Spleen (tissue), 11 donors: ENCODE measurements at regions not wholly inside any gene's neighbourhood (a gene's known extent, or its start where the extent isn't known, plus 50 kb on each side); places are given as distances from the start of the nearest gene placed in this dataset.

Experiments
- DNase-seq: peaks from one replicate; pipeline ENCODE4 v3.0.0-alpha.2; 2020
- H3K27ac ChIP-seq, 8 donors: fragments of 200-600 bp; sonication (generic) in 7 of 8; 1 replicate in 4 of 8; 2 replicates in 4 of 8; pipeline versions ENCODE4 v1.5.0 to v1.8.0; 2016 to 2021; ENCODE audit warnings: inconsistent platforms in 4 of 8, mild to moderate bottlenecking in 4 of 8, moderate library complexity in 1 of 8
- H3K27me3 ChIP-seq, 7 donors: fragments of 200-600 bp; sonication (generic) in 6 of 7; replicated peaks in 1 of 7; 1 replicate in 4 of 7; 2 replicates in 3 of 7; pipeline versions ENCODE4 v1.5.0 to v1.8.0; 2016 to 2021; ENCODE audit warnings: inconsistent platforms in 3 of 7, mild to moderate bottlenecking in 1 of 7
- H3K36me3 ChIP-seq, 6 donors: fragments of 200-600 bp; sonication (generic) in 5 of 6; 1 replicate in 4 of 6; 2 replicates in 2 of 6; pipeline versions ENCODE4 v1.5.0 to v1.8.0; 2016 to 2021; ENCODE audit warnings: inconsistent platforms in 2 of 6
- H3K4me1 ChIP-seq, 6 donors: fragments of 200-600 bp; sonication (generic) in 5 of 6; 1 replicate in 3 of 6; 2 replicates in 3 of 6; pipeline versions ENCODE4 v1.5.0 to v1.8.0; 2016 to 2021; ENCODE audit warnings: inconsistent platforms in 3 of 6
- H3K4me3 ChIP-seq, 8 donors: fragments of 200-600 bp; sonication (generic) in 7 of 8; 1 replicate in 4 of 8; 2 replicates in 4 of 8; pipeline versions ENCODE4 v1.5.0 to v1.8.0; 2016 to 2021; ENCODE audit warnings: inconsistent platforms in 4 of 8, mild to moderate bottlenecking in 4 of 8, moderate library complexity in 2 of 8
- H3K9me3 ChIP-seq, 8 donors: fragments of 200-600 bp; sonication (generic) in 7 of 8; 1 replicate in 4 of 8; 2 replicates in 4 of 8; pipeline versions ENCODE4 v1.5.0 to v1.8.0; 2016 to 2021; ENCODE audit warnings: inconsistent platforms in 4 of 8
- CTCF ChIP-seq, 11 experiments: fragments of 200-600 bp in 7 of 11; fragments of 450-650 bp in 4 of 11; sonication (generic) in 4 of 11; IDR thresholded peaks in 8 of 11; conservative IDR thresholded peaks in 3 of 11; 1 replicate in 7 of 11; 2 replicates in 4 of 11; pipeline versions ENCODE4 v1.4.0 to v1.8.0; 2016 to 2021; ENCODE audit warnings: antibody characterized with exemption in 11 of 11, inconsistent platforms in 4 of 11, mild to moderate bottlenecking in 1 of 11
- POLR2A ChIP-seq, 3 donors: fragments of 450-650 bp; IDR thresholded peaks; one replicate each; pipeline ENCODE4 v1.5.1; 2017; ENCODE audit warnings: antibody characterized with exemption in 3 of 3, mild to moderate bottlenecking in 1 of 3
- POLR2AphosphoS5 ChIP-seq, 3 donors: sonication (generic); formaldehyde crosslinking; IDR thresholded peaks; one replicate each; pipeline ENCODE4 v1.5.1; 2017; ENCODE audit warnings: antibody characterized with exemption in 3 of 3
- WGBS, 5 donors: extraction: QIAGEN DNeasy Blood & Tissue Kit in 3 of 5; methylation state at CpG; one replicate each; pipeline versions ENCODE4 v1.1.5 to v1.1.7; 2013 to 2018; 5-methylcytosine and 5-hydroxymethylcytosine counted together
- intact Hi-C: fragments of 100-400 bp; cut with DNase I; formaldehyde crosslinking; loops from one replicate; pipeline ENCODE4 v1.15.0; 2023; ENCODE audit warnings: low total_unique reads
- donor health status: healthy with polysubstance abuse.
- donor health status: DM: no; HTN: no; CAD: no; lungs with moderate emphysema.
- donor health status: DM: no; HTN: no; CAD: no.
- donor health status: Bipolar disorder and iron deficiency.
- donor health status: healthy.
- donor health status: DM: no; HTN: no; CAD: no.
- donor health status: DM: yes; HTN: yes; CAD: no.

GRCh38 chr22:25492162-25492561 is 72.3 kb upstream of the GRK3 start:
- H3K27ac ChIP-seq = no peak overlapping the region
- DNase-seq = no peak
- H3K27me3 ChIP-seq = peaks cover 0 to 18% (median 0%) of the 10 kb centered on the region in 7 donors
- H3K36me3 ChIP-seq = peaks cover 0 to 23% (median 0%) of the 10 kb centered on the region in 6 donors
- TF ChIP-seq POLR2A (IDR thresholded peaks at IDR 0.05) (no peak), CTCF (IDR thresholded peaks at IDR 0.05 in 8 of 11, conservative IDR thresholded peaks at IDR 0.05 in 3 of 11) (no peak), POLR2AphosphoS5 (IDR thresholded peaks at IDR 0.05) (no peak)
- peaks cover 0 to 6% (median 0%) of the 10 kb centered on the region in 8 donors for H3K9me3 ChIP-seq
- no peak overlapping the region for H3K4me3 ChIP-seq
- peaks cover 0 to 36% (median 18%) of the 10 kb centered on the region in 6 donors for H3K4me1 ChIP-seq
- intact Hi-C loops = no loop called here

- DNase-seq = no peak
- intact Hi-C loops = no loop called here
- peak overlapping the region in 4 of 8 donors; percentile 12 to 53 (median 26) for H3K27ac ChIP-seq
- TF ChIP-seq POLR2A (IDR thresholded peaks at IDR 0.05) (no peak), CTCF (IDR thresholded peaks at IDR 0.05 in 8 of 11, conservative IDR thresholded peaks at IDR 0.05 in 3 of 11) (no peak), POLR2AphosphoS5 (IDR thresholded peaks at IDR 0.05) (peak in 1 of 3 donors; percentile 37)
- peaks cover 0 to 36% (median 18%) of the 10 kb centered on the region in 6 donors for H3K4me1 ChIP-seq
- peaks cover 0 to 23% (median 0%) of the 10 kb centered on the region in 6 donors for H3K36me3 ChIP-seq
- H3K27me3 ChIP-seq = peaks cover 0 to 18% (median 0%) of the 10 kb centered on the region in 7 donors
- peaks cover 0 to 6% (median 0%) of the 10 kb centered on the region in 8 donors for H3K9me3 ChIP-seq
- WGBS, 5 donors = 11 to 27% (median 23%) methylated on average over 12 to 15 of the region's 15 CpGs
- no peak overlapping the region for H3K4me3 ChIP-seq
Observed at GRCh38 chr22:25492841-25493734, 71.4 kb upstream of the GRK3 start.

DNA sequence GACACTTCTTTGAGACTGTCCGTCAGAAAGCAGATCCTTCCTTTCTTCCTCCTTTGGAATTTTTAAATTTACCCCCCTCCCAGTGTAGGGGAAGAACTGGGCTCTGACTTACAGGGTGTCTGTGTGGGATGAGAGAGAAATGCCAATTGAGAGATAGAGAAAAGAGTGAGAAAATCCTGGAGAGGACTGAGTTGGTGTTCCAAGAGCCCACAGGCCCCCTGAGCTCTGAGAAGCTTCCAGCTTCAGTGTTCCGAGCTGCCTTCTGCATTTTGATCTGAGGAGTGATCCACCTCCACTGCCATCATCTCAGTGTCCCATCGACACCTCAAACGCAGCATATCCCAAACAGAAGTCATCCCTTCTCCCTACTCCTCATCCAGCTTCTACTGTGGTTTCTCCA is 70.7 kb upstream of the GRK3 start:
- peak overlapping the region in 3 of 8 donors; percentile 10 to 53 (median 13) for H3K27ac ChIP-seq
- no peak overlapping the region for H3K4me3 ChIP-seq
- intact Hi-C loops = no loop called here
- TF ChIP-seq CTCF (IDR thresholded peaks at IDR 0.05 in 8 of 11, conservative IDR thresholded peaks at IDR 0.05 in 3 of 11) (no peak), POLR2AphosphoS5 (IDR thresholded peaks at IDR 0.05) (no peak), POLR2A (IDR thresholded peaks at IDR 0.05) (no peak)
- WGBS, 5 donors = 41 to 71% (median 46%) methylated on average over 4 of the region's 4 CpGs
- peaks cover 0 to 30% (median 18%) of the 10 kb centered on the region in 6 donors for H3K4me1 ChIP-seq
- DNase-seq = no peak
- peaks cover 0 to 6% (median 0%) of the 10 kb centered on the region in 8 donors for H3K9me3 ChIP-seq
- H3K27me3 ChIP-seq = peaks cover 0 to 18% (median 0%) of the 10 kb centered on the region in 7 donors
- peaks cover 0 to 23% (median 0%) of the 10 kb centered on the region in 6 donors for H3K36me3 ChIP-seq

DNA sequence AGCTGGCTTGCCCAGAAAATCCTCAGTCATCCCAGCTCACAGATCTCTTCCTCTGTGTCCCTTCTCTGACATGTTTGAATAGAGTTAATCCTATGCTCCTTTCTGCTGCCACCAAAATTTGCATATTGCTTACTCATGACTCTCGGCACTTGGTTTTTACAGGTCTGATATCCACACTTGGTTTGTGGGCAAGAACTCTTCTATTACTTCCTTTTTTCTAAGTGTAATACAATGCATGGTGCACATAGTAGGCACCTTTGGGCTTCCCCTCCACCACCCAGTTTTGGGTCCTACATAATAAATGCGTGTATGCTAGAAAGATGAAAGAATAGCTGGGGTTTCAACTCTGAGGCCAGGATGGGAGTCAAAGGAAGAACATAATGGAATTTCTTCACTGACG is 69.7 kb upstream of the GRK3 start:
- TF ChIP-seq CTCF (IDR thresholded peaks at IDR 0.05 in 8 of 11, conservative IDR thresholded peaks at IDR 0.05 in 3 of 11) (no peak), POLR2A (IDR thresholded peaks at IDR 0.05) (no peak), POLR2AphosphoS5 (IDR thresholded peaks at IDR 0.05) (no peak)
- H3K27ac ChIP-seq = no peak overlapping the region
- peaks cover 0 to 5% (median 0%) of the 10 kb centered on the region in 8 donors for H3K9me3 ChIP-seq
- H3K4me1 ChIP-seq = peaks cover 0 to 30% (median 18%) of the 10 kb centered on the region in 6 donors
- H3K27me3 ChIP-seq = peaks cover 0 to 18% (median 0%) of the 10 kb centered on the region in 7 donors
- peaks cover 0 to 16% (median 0%) of the 10 kb centered on the region in 6 donors for H3K36me3 ChIP-seq
- H3K4me3 ChIP-seq = no peak overlapping the region
- DNase-seq = no peak
- 23 to 52% (median 37%) methylated on average over 3 of the region's 3 CpGs for WGBS, 5 donors
- intact Hi-C loops = no loop called here
